AG10803 (cell line): ENCODE measurements at regions not wholly inside any gene's neighbourhood (a gene's known extent, or its start where the extent isn't known, plus 50 kb on each side); places are given as distances from the start of the nearest gene placed in this dataset.

Source experiments
- DNase-seq: peaks from one replicate; pipeline ENCODE4 v3.0.0; 2010; ENCODE audit warnings: low read depth
- H3K4me3 ChIP-seq: 2 replicates; pipeline ENCODE4 v1.5.1; 2011; ENCODE audit warnings: mild to moderate bottlenecking, low read length, control low read depth
- CTCF ChIP-seq: conservative IDR thresholded peaks from 2 replicates; pipeline ENCODE4 v1.5.1; 2011; ENCODE audit warnings: mild to moderate bottlenecking, low read length, control low read depth, inconsistent platforms

DNA sequence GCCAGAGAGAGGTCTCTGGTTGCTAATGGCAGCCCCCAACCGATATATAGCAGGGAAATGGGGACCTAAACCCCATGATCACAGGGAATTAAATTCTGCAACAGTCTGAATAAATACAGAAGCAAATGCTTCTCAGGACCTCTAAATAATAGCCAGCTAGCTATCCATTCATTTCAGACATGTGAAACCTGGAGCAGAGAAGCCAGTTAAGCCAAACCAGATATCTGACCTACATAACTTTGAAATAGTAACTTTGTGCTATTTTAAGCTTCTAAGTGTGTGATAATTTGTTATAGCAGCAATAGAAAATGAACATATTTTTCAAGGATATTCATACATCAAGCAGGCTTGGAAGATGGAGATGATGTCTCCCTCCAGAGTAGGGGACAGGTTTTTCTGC is 1062.9 kb upstream of the CADM2 start:
- H3K4me3 ChIP-seq = no peak overlapping the region
- DNase-seq = no peak
- no peak for TF ChIP-seq CTCF

DNA sequence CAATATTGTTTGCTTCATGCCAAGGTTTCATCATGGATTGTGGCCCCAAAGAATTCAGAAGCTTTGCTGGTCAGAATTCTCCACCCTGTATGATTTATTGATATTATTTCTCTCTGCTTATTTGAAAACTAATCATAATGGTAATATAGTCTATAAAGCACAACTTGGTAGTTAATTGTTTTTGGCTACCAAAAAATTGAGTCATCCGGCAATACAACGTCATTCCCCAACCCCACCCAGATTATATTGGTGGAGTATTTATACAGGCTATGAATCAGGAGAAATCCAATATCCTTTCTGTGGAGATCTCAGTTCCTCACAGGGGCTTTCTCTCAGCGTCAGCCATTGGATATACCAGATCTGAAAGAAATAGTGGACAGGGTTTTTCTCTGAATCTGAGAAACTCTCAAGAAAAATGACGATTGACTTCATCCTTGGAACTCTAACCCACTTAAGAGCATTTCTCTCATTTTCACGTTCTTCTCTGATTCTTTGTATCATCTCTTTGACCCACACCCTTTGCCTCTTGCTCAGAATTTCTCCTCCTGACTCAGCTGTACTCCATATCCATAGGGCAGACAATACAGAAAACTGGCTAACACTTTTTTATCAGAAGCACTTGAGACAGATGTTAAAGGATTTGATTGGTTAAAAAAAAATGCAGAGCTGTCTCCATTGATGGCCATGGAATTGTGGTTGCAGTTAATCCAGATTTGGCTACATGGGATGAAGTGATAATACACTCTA is 1055.8 kb upstream of the CADM2 start:
- DNase-seq = no peak
- no peak for TF ChIP-seq CTCF
- no peak overlapping the region for H3K4me3 ChIP-seq

DNA sequence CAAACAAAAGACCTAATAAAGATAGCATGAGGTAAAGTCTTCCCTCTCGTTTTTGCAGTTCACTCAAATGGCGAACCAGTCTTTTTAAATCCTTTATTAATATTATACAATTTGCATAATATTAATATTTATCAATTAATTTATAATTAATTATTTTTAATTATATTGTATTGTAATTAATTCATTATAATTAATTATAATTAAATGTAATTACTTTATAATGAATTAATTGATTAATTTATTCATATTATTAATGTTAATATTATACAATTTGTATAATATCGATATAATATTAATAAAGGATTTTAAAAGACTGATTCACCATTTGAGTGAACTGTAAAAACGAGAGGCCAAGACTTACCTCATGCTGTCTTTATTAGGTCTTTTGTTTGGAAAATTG is 1045.4 kb upstream of the CADM2 start:
- DNase-seq = no peak

DNA sequence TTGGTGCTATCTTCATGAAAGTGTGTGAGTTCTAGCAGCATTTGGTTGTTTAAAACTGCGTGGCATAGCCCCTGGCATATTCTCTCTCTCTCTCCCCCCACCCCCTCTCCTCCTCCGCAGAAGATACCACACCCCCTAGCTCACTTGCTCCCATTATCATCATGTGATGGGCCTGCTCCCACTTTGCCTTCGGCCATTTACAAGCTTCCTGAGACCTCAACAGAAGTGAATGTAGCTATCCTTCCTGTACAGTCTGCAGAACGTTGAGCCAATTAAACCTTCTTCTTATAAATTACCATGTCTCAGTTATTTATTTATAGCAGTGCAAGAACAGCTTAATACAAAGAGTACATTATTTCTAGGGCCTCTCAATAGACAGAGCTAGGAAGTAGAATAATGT is 1032.5 kb upstream of the CADM2 start:
- no peak overlapping the region for H3K4me3 ChIP-seq
- DNase-seq = no peak
- TF ChIP-seq CTCF = no peak

More for the DNA sequence above, 1045.4 kb upstream of the CADM2 start:
- no peak overlapping the region for H3K4me3 ChIP-seq
- no peak for TF ChIP-seq CTCF

DNA sequence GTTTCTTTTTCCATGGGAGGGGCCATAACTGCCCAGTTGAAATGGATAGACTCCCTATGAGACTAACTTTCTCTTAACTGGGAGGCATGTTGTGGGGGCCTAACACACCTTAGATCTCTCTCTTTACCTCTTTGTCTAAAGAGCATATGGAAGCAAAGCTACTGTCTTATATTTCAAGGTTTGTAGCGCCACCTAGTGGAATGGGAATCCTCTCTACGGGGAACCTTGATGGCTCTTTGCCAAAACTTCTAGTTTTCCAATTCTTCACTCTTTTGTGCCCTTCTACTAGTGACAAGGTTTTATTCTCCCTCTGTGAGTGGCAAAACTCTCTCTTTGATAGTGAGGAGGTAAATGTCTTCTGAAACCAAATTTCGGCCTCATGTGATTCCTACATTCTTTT is 1030.4 kb upstream of the CADM2 start:
- DNase-seq = no peak
- TF ChIP-seq CTCF = no peak
- no peak overlapping the region for H3K4me3 ChIP-seq

DNA sequence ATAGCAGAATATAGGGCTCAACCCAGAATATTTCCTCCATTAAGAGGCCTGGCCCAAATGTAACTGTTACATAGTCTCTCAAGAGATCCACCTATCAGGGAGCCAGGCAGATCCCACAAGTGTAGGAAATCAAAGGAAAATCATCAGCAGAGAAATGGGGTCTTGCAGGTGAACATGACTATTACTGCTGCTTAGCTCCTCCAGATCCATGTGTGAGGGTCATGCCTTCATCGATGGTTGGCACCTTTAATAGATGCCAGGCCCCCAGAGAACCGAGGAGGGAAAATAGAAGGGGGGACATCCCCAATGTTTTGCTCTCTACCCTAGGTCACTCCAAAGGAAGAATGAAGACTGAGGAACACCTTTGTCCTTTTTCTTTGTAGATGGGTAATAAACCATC is 1029.9 kb upstream of the CADM2 start:
- no peak for TF ChIP-seq CTCF
- no peak overlapping the region for H3K4me3 ChIP-seq
- DNase-seq = no peak

DNA sequence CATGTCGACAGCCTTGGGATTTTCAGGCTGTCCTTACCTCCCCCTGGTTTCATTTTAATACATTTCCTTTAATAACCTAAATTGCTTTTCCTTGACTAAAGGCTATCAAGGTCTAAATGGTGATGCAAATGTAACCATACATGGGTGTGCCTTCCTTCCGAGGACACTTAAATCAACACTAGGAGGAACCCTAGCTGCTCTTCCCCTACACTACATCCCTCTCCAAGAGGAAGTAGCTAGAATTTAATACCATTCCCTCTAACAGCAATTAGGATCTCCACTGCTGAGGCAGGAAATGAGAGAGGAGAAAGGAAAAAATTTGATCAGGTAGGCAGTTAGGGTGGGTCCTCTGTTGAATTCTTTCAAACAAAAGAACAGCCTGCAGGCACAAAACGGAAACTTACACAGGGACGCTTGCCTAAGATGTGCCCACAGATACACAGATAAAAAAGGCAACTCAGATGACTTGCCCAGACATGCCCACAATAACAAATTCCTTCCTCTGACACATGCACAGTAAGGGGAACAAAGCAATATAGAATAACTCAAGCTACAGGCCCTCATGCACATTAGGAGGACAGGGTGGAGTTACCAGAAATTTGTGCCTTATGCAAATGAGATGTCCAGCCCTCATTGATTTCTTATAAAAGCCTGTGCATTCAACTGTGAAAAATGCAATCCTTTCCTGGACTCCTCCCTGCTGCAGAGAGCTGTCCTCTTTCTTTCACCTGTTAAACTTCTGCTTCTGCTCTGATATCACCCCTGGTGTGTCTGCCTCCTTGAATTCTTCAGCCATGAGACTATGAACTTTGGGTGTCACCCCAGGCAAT is 1024.4 kb upstream of the CADM2 start:
- no peak overlapping the region for H3K4me3 ChIP-seq
- no peak for DNase-seq

More for the DNA sequence above, 1024.4 kb upstream of the CADM2 start:
- TF ChIP-seq CTCF = no peak
